ENCODE measurements at regions not wholly inside any gene's neighbourhood (a gene's known extent, or its start where the extent isn't known, plus 50 kb on each side); places are given as distances from the start of the nearest gene placed in this dataset.

DNA sequence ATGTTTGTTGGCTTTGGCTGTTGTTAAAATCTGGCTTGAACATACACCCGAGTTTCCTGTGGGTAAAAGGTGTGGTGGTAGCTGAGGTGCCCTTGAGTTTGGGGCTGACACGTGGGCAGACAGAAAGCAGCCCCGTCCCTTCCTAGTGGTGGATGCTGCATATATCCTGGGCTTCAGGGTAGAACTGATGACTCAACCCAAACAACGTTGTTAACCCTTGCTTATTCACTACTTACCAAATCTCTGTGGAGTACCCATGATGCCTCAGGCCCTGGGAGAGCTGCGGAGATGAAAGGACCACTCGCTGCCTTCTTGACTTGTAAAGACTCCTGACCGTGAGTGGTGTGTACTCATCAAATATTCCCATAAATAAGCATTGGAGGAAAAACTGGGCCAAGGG is 245.1 kb downstream of the RAB11FIP2 start:
- TF ChIP-seq, protein P1, sequence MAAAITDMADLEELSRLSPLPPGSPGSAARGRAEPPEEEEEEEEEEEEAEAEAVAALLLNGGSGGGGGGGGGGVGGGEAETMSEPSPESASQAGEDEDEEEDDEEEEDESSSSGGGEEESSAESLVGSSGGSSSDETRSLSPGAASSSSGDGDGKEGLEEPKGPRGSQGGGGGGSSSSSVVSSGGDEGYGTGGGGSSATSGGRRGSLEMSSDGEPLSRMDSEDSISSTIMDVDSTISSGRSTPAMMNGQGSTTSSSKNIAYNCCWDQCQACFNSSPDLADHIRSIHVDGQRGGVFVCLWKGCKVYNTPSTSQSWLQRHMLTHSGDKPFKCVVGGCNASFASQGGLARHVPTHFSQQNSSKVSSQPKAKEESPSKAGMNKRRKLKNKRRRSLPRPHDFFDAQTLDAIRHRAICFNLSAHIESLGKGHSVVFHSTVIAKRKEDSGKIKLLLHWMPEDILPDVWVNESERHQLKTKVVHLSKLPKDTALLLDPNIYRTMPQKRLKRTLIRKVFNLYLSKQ (tag by site-specific recombination; IDR thresholded peaks at IDR 0.05; ENCODE audit: borderline replicate concordance): no peak
- TF ChIP-seq, protein P2, sequence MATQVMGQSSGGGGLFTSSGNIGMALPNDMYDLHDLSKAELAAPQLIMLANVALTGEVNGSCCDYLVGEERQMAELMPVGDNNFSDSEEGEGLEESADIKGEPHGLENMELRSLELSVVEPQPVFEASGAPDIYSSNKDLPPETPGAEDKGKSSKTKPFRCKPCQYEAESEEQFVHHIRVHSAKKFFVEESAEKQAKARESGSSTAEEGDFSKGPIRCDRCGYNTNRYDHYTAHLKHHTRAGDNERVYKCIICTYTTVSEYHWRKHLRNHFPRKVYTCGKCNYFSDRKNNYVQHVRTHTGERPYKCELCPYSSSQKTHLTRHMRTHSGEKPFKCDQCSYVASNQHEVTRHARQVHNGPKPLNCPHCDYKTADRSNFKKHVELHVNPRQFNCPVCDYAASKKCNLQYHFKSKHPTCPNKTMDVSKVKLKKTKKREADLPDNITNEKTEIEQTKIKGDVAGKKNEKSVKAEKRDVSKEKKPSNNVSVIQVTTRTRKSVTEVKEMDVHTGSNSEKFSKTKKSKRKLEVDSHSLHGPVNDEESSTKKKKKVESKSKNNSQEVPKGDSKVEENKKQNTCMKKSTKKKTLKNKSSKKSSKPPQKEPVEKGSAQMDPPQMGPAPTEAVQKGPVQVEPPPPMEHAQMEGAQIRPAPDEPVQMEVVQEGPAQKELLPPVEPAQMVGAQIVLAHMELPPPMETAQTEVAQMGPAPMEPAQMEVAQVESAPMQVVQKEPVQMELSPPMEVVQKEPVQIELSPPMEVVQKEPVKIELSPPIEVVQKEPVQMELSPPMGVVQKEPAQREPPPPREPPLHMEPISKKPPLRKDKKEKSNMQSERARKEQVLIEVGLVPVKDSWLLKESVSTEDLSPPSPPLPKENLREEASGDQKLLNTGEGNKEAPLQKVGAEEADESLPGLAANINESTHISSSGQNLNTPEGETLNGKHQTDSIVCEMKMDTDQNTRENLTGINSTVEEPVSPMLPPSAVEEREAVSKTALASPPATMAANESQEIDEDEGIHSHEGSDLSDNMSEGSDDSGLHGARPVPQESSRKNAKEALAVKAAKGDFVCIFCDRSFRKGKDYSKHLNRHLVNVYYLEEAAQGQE (tag by site-specific recombination; IDR thresholded peaks at IDR 0.05): no peak
- TF ChIP-seq ZNF354C (tag by site-specific recombination; IDR thresholded peaks at IDR 0.05; ENCODE audit: borderline replicate concordance, low read depth) (no peak), ZBTB1 (tag by site-specific recombination; IDR thresholded peaks at IDR 0.05) (no peak), ZBTB17 (tag by site-specific recombination; IDR thresholded peaks at IDR 0.05) (no peak), KLF1 (tag by site-specific recombination; IDR thresholded peaks at IDR 0.05) (no peak)
- TF ChIP-seq, protein P3, sequence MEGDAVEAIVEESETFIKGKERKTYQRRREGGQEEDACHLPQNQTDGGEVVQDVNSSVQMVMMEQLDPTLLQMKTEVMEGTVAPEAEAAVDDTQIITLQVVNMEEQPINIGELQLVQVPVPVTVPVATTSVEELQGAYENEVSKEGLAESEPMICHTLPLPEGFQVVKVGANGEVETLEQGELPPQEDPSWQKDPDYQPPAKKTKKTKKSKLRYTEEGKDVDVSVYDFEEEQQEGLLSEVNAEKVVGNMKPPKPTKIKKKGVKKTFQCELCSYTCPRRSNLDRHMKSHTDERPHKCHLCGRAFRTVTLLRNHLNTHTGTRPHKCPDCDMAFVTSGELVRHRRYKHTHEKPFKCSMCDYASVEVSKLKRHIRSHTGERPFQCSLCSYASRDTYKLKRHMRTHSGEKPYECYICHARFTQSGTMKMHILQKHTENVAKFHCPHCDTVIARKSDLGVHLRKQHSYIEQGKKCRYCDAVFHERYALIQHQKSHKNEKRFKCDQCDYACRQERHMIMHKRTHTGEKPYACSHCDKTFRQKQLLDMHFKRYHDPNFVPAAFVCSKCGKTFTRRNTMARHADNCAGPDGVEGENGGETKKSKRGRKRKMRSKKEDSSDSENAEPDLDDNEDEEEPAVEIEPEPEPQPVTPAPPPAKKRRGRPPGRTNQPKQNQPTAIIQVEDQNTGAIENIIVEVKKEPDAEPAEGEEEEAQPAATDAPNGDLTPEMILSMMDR (tag by site-specific recombination; IDR thresholded peaks at IDR 0.05): no peak
- TF ChIP-seq, protein P4, sequence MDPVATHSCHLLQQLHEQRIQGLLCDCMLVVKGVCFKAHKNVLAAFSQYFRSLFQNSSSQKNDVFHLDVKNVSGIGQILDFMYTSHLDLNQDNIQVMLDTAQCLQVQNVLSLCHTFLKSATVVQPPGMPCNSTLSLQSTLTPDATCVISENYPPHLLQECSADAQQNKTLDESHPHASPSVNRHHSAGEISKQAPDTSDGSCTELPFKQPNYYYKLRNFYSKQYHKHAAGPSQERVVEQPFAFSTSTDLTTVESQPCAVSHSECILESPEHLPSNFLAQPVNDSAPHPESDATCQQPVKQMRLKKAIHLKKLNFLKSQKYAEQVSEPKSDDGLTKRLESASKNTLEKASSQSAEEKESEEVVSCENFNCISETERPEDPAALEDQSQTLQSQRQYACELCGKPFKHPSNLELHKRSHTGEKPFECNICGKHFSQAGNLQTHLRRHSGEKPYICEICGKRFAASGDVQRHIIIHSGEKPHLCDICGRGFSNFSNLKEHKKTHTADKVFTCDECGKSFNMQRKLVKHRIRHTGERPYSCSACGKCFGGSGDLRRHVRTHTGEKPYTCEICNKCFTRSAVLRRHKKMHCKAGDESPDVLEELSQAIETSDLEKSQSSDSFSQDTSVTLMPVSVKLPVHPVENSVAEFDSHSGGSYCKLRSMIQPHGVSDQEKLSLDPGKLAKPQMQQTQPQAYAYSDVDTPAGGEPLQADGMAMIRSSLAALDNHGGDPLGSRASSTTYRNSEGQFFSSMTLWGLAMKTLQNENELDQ (tag by site-specific recombination; IDR thresholded peaks at IDR 0.05; ENCODE audit: low read depth): no peak
